Hepatocyte (in vitro differentiated cells): ENCODE measurements at regions not wholly inside any gene's neighbourhood (a gene's known extent, or its start where the extent isn't known, plus 50 kb on each side); places are given as distances from the start of the nearest gene placed in this dataset.

Experiments
- DNase-seq: peaks from one replicate; pipeline ENCODE4 v3.0.0-alpha.2; 2016; ENCODE audit warnings: low spot score
- H2AFZ ChIP-seq: fragments of 200-600 bp; sonication (generic); 2 replicates; pipeline ENCODE4 v1.6.0; 2016; ENCODE audit warnings: antibody characterized with exemption, mild to moderate bottlenecking
- H3K27ac ChIP-seq: fragments of 200-600 bp; sonication (generic); 2 replicates; pipeline ENCODE4 v1.5.1; 2016; ENCODE audit warnings: mild to moderate bottlenecking
- H3K27me3 ChIP-seq: fragments of 200-600 bp; sonication (generic); 2 replicates; pipeline ENCODE4 v1.6.1; 2016
- H3K36me3 ChIP-seq: fragments of 200-600 bp; sonication (generic); replicated peaks from 2 replicates; pipeline ENCODE4 v1.5.1; 2016; ENCODE audit warnings: low read depth; ENCODE audit not compliant: insufficient read depth
- H3K4me1 ChIP-seq: fragments of 200-600 bp; sonication (generic); 2 replicates; pipeline ENCODE4 v1.5.1; 2016; ENCODE audit warnings: mild to moderate bottlenecking, moderate library complexity; ENCODE audit not compliant: insufficient read depth
- H3K4me2 ChIP-seq: fragments of 200-600 bp; sonication (generic); 2 replicates; pipeline ENCODE4 v1.6.0; 2016
- H3K4me3 ChIP-seq: fragments of 200-600 bp; sonication (generic); 2 replicates; pipeline ENCODE4 v1.5.1; 2016; ENCODE audit warnings: mild to moderate bottlenecking
- H3K79me2 ChIP-seq: fragments of 200-600 bp; sonication (generic); 2 replicates; pipeline ENCODE4 v1.6.0; 2017; ENCODE audit warnings: mild to moderate bottlenecking
- H3K9me2 ChIP-seq: fragments of 200-600 bp; sonication (generic); replicated peaks from 2 replicates; pipeline ENCODE4 v1.6.0; 2017; ENCODE audit warnings: mild to moderate bottlenecking; ENCODE audit not compliant: insufficient read depth
- H3K9me3 ChIP-seq: fragments of 200-600 bp; sonication (generic); 2 replicates; pipeline ENCODE4 v1.5.1; 2016; ENCODE audit warnings: low read depth, mild to moderate bottlenecking
- H4K20me1 ChIP-seq: fragments of 200-600 bp; sonication (generic); 2 replicates; pipeline ENCODE4 v1.6.0; 2016; ENCODE audit warnings: mild to moderate bottlenecking; ENCODE audit not compliant: insufficient read depth, poor library complexity, severe bottlenecking
- EZH2 ChIP-seq: fragments of 200-600 bp; sonication (generic); IDR thresholded peaks from 2 replicates; pipeline ENCODE4 v1.6.1; 2016; ENCODE audit warnings: antibody characterized with exemption, mild to moderate bottlenecking, borderline replicate concordance
- EZH2phosphoT487 ChIP-seq: fragments of 200-600 bp; sonication (generic); IDR thresholded peaks from one replicate; pipeline ENCODE4 v1.6.1; 2018; ENCODE audit warnings: antibody characterized with exemption, mild to moderate bottlenecking, low read depth, moderate library complexity; ENCODE audit not compliant: unreplicated experiment, severe bottlenecking
- WGBS: methylation state at CpG from one replicate; pipeline ENCODE4 v1.1.6; 2016; ENCODE audit warnings: low lambda C conversion rate; ENCODE audit errors: missing lambda C conversion rate; 5-methylcytosine and 5-hydroxymethylcytosine counted together
- TF ChIP-seq, protein P1 (sequence below): fragments of 200-600 bp; sonication (generic); IDR thresholded peaks from 2 replicates; pipeline ENCODE4 v1.5.1; 2016; ENCODE audit warnings: antibody characterized with exemption, mild to moderate bottlenecking; ENCODE audit not compliant: poor library complexity

DNA sequence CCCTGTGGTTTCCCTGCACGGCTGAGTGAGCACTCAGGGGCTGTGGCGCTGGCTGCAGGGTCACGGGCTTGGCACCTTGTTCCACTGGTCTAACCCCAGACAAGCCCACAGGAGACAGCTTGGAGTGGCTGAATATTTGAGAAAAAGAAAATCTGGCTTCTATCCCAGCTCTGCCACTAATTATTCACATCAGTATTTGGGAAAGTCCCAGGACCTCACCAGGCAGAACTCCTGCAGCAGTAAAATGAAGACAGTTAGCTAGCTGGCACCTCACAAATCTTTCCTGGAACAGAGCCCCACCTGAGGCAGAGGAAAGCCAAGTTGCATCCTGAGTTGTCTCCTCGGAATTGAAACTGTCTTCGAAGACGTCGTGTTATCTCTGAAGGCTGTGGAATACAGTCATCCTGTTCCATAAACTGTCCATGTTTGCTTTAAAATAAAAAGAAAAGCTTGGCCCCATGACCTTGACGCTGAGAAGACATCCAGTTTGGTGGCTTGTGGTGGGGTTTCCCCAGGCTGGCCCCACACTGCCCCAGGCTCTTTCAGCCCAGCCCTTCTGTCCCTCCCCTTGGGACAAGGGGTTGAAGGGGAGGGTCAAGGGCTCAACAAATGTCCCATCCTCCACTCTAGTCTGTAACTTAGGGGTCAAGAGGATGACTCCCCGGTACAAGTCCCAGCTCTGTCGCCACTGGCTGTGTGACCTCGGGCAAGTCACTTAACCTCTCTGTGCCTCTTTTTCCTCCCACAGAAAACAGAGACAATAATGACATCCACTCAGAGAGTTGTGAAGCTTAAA is 93.8 kb upstream of the TMPRSS2 start:
- Histone ChIP-seq H3K9me3 (no peaks in the 10 kb centered on the region), H3K36me3 (no peaks in the 10 kb centered on the region), H3K4me2 (peak overlapping the region; percentile 3), H4K20me1 (no peaks in the 10 kb centered on the region), H3K4me1 (peaks cover 29% of the 10 kb centered on the region), H3K4me3 (no peak overlapping the region), H3K79me2 (no peaks in the 10 kb centered on the region), H3K9me2 (no peaks in the 10 kb centered on the region), H2AFZ (no peak overlapping the region), H3K27ac (peak overlapping the region; percentile 67), H3K27me3 (no peaks in the 10 kb centered on the region)
- peak; percentile 60 for DNase-seq
- WGBS = 56% methylated on average over 11 of the region's 11 CpGs
- TF ChIP-seq, protein P1, sequence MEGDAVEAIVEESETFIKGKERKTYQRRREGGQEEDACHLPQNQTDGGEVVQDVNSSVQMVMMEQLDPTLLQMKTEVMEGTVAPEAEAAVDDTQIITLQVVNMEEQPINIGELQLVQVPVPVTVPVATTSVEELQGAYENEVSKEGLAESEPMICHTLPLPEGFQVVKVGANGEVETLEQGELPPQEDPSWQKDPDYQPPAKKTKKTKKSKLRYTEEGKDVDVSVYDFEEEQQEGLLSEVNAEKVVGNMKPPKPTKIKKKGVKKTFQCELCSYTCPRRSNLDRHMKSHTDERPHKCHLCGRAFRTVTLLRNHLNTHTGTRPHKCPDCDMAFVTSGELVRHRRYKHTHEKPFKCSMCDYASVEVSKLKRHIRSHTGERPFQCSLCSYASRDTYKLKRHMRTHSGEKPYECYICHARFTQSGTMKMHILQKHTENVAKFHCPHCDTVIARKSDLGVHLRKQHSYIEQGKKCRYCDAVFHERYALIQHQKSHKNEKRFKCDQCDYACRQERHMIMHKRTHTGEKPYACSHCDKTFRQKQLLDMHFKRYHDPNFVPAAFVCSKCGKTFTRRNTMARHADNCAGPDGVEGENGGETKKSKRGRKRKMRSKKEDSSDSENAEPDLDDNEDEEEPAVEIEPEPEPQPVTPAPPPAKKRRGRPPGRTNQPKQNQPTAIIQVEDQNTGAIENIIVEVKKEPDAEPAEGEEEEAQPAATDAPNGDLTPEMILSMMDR = no peak
- TF ChIP-seq EZH2phosphoT487 = no peak
- TF ChIP-seq EZH2 = no peak

DNA sequence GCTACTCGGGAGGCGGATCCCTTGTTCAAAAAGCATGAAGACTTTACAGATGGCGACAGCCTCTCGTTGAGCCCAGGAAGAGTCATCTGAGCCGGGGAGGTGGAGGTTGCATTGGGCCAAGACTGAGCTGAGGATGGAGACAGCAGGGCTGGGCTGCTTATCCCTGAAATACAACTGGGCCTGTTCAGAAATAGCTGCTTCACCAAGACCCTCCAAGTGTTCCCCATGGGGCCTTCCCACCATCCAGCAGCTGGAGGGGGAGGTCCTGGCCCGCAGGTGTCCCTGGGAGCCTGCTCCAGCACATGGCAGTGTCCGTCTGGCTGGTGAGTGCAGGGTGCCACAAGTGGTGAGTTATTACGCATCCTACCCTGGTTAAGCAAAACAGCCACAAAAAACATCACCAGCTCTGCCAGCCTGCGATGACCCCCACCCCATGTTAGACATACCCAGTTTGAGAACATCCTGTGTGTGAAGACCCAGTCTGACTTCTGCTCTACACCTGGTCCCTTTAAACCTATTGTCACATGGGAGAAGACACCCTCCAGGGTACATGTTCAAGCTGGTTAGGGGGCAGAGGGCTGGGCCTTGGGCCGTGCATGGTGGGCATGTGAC is 93.1 kb upstream of the TMPRSS2 start:
- Histone ChIP-seq H3K27ac (peak overlapping the region; percentile 67), H4K20me1 (no peaks in the 10 kb centered on the region), H3K79me2 (no peaks in the 10 kb centered on the region), H3K9me2 (no peaks in the 10 kb centered on the region), H3K9me3 (no peaks in the 10 kb centered on the region), H3K27me3 (no peaks in the 10 kb centered on the region), H3K4me2 (peak overlapping the region; percentile 3), H3K4me3 (no peak overlapping the region), H2AFZ (no peak overlapping the region), H3K36me3 (no peaks in the 10 kb centered on the region), H3K4me1 (peaks cover 28% of the 10 kb centered on the region)
- no peak for DNase-seq
- 91% methylated on average over 10 of the region's 10 CpGs for WGBS
- TF ChIP-seq, protein P1 = no peak
- no peak for TF ChIP-seq EZH2

DNA sequence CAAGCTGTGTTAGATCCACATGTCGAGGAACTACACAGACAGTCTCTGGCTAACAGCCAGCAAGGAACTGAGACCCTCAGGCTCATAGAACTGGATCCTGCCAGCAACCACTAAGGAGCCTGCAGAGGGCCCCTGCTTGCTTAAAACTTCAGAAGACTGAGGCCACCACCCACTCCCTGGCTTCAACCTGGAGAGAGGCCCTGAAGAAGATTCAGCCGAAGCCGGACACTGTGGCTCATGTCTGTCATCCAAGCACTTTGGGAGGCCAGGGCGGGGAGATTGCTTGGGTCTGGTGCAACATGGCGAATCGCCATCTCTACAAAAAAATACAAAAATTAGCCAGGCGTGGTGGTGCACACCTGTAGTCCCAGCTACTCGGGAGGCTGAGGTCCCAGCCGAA is 92.6 kb upstream of the TMPRSS2 start:
- Histone ChIP-seq H3K27me3 (no peaks in the 10 kb centered on the region), H3K9me2 (no peaks in the 10 kb centered on the region), H3K4me2 (no peak overlapping the region), H3K4me3 (no peak overlapping the region), H3K79me2 (no peaks in the 10 kb centered on the region), H4K20me1 (no peaks in the 10 kb centered on the region), H3K9me3 (no peaks in the 10 kb centered on the region), H3K36me3 (no peaks in the 10 kb centered on the region), H3K4me1 (peaks cover 23% of the 10 kb centered on the region), H2AFZ (no peak overlapping the region), H3K27ac (no peak overlapping the region)
- 94% methylated on average over 9 of the region's 9 CpGs for WGBS
- TF ChIP-seq EZH2phosphoT487 = no peak
- TF ChIP-seq EZH2 = no peak
- TF ChIP-seq, protein P1 = no peak
- no peak for DNase-seq
